ENCODE measurements at regions not wholly inside any gene's neighbourhood (a gene's known extent, or its start where the extent isn't known, plus 50 kb on each side); places are given as distances from the start of the nearest gene placed in this dataset.

DNA sequence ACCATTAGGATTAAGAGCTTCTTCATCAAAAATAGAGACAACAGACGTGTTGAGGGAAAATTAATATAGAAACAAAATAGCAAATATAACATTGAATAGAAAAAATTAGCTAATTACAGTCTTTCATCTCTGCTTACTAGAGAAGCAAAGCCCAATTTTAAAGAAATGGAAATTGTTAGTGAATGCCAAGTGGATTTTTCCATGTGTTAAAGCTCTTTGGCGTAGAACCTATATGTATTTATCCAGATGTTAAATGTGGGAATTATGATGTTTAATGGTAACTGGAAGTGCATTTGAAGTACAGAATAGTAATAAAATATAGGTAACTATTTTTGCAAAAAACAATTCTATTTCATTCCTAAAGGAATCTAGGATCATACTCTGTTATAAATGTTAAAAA, 212.0 kb upstream of the COL3A1 start:
- TF ChIP-seq, protein P1, sequence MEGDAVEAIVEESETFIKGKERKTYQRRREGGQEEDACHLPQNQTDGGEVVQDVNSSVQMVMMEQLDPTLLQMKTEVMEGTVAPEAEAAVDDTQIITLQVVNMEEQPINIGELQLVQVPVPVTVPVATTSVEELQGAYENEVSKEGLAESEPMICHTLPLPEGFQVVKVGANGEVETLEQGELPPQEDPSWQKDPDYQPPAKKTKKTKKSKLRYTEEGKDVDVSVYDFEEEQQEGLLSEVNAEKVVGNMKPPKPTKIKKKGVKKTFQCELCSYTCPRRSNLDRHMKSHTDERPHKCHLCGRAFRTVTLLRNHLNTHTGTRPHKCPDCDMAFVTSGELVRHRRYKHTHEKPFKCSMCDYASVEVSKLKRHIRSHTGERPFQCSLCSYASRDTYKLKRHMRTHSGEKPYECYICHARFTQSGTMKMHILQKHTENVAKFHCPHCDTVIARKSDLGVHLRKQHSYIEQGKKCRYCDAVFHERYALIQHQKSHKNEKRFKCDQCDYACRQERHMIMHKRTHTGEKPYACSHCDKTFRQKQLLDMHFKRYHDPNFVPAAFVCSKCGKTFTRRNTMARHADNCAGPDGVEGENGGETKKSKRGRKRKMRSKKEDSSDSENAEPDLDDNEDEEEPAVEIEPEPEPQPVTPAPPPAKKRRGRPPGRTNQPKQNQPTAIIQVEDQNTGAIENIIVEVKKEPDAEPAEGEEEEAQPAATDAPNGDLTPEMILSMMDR (IDR thresholded peaks at IDR 0.05): no peak
- no peak for TF ChIP-seq POLR2A (IDR thresholded peaks at IDR 0.05)
